ENCODE measurements at regions not wholly inside any gene's neighbourhood (a gene's known extent, or its start where the extent isn't known, plus 50 kb on each side); places are given as distances from the start of the nearest gene placed in this dataset.

- H3K4me3 ChIP-seq (ENCODE audit: low read length), result no peak overlapping the region
- DNase-seq (ENCODE audit: low read depth), result no peak
- no peak for TF ChIP-seq CTCF (conservative IDR thresholded peaks at IDR 0.05; ENCODE audit: low read depth, low read length)
These were observed 979.6 kb downstream of the DTWD2 start for GRCh38 chr5:118008779-118009178.

DNA sequence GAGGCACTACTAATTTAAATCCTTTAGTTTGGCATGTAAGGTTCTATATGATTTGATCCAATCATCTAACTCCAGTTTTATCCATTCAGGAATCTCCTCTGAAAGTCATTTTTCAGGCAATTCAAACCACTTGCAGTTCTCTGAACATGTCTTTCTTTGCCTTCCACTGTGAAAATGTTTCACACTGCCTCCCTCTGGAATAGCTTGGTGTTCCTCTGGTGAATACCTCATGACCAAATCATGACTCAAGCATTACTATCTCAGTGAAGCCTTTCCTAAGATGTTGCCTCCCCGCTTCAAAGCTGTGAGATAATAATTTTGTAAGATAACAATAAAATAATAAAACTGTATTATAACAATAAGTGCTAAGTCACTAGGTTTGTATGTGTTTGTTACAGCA, 981.1 kb downstream of the DTWD2 start:
- TF ChIP-seq CTCF (conservative IDR thresholded peaks at IDR 0.05; ENCODE audit: low read depth, low read length), result no peak
- no peak for DNase-seq (ENCODE audit: low read depth)
- H3K4me3 ChIP-seq (ENCODE audit: low read length), result no peak overlapping the region

- no peak for DNase-seq (ENCODE audit: low read depth)
- H3K4me3 ChIP-seq (ENCODE audit: low read length), result no peak overlapping the region
- no peak for TF ChIP-seq CTCF (conservative IDR thresholded peaks at IDR 0.05; ENCODE audit: low read depth, low read length)
These were observed 982.1 kb downstream of the DTWD2 start for GRCh38 chr5:118006219-118006618.

- no peak for TF ChIP-seq CTCF (conservative IDR thresholded peaks at IDR 0.05; ENCODE audit: low read depth, low read length)
- DNase-seq (ENCODE audit: low read depth), result no peak
These were observed 988.3 kb downstream of the DTWD2 start for GRCh38 chr5:117999939-118000549.

DNA sequence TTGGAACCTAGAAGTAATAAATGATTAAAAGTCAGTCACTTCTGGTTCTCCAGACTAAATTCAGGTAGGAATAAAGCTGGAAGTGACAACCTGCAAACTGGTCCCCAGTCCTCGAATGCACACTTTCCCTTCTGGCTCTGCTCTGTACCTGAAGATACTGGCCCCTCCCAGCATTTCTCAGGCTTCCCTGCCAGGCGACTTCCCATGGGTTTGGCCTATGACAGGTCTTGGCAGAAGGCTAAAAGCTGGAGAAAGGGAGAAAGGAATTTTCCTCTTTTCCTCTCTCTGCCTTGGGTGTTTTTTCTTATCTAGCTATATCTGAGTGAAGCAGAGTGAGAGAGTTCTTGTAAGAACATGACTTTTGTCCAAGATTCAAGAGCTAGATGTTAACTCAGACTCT, 1005.7 kb downstream of the DTWD2 start:
- H3K4me3 ChIP-seq (ENCODE audit: low read length), result no peak overlapping the region
- no peak for DNase-seq (ENCODE audit: low read depth)
- no peak for TF ChIP-seq CTCF (conservative IDR thresholded peaks at IDR 0.05; ENCODE audit: low read depth, low read length)

More at GRCh38 chr5:117999939-118000549, 988.3 kb downstream of the DTWD2 start:
- no peak overlapping the region for H3K4me3 ChIP-seq (ENCODE audit: low read length)

GRCh38 chr5:117973785-117974184, 1014.6 kb downstream of the DTWD2 start:
- no peak for TF ChIP-seq CTCF (conservative IDR thresholded peaks at IDR 0.05; ENCODE audit: low read depth, low read length)
- DNase-seq (ENCODE audit: low read depth), result no peak
- H3K4me3 ChIP-seq (ENCODE audit: low read length), result no peak overlapping the region

DNA sequence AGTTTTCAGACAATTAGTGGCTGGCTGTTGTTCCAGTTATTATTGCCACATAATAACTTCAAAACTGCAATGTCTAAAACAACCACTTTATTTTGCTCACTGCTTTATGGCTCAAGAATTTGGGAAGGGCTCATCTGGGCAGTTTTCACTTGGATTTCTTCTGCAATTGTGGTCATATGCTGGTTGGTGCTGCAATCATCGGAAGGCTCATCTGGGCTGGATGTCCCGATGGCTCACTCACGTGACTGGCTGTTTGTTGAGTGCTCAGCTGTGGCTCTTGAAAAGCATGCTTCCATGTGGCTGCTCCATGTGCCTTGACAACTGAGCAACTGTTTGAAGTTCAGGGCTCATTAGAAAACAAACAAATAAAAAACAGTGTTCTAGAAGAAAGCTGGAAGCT, 1032.5 kb downstream of the DTWD2 start:
- no peak for TF ChIP-seq CTCF (conservative IDR thresholded peaks at IDR 0.05; ENCODE audit: low read depth, low read length)
- no peak for DNase-seq (ENCODE audit: low read depth)
- no peak overlapping the region for H3K4me3 ChIP-seq (ENCODE audit: low read length)
